HEK293 (cell line): ENCODE measurements at regions not wholly inside any gene's neighbourhood (a gene's known extent, or its start where the extent isn't known, plus 50 kb on each side); places are given as distances from the start of the nearest gene placed in this dataset.

Experiments
- CTCF ChIA-PET: fragments of 350-600 bp; formaldehyde crosslinking; extraction: SDS; loops from one replicate; lab custom pipeline; 2021; ENCODE audit warnings: antibody characterized with exemption; lab: Yijun Ruan, JAX
- POLR2A ChIA-PET: fragments of 300-600 bp; formaldehyde crosslinking; extraction: SDS; loops from one replicate; lab custom pipeline; 2020; ENCODE audit warnings: antibody characterized with exemption, inconsistent platforms; lab: Yijun Ruan, JAX
- H3K27ac ChIP-seq: fragments of 200-500 bp; sonication (Bioruptor generic); 2 replicates; pipeline ENCODE4 v1.5.1; 2014; ENCODE audit warnings: low read depth, low read length, control low read depth, inconsistent platforms; ENCODE audit errors: extremely low read depth
- H3K36me3 ChIP-seq, 2 experiments: fragments of 200-500 bp in 1 of 2; sonication (Bioruptor generic) in 1 of 2; 1 replicate in 1 of 2; 2 replicates in 1 of 2; pipeline ENCODE4 v1.5.1; 2014 to 2017; ENCODE audit warnings: inconsistent platforms in 2 of 2, low read length in 2 of 2; ENCODE audit not compliant: control insufficient read depth in 2 of 2, insufficient read depth in 1 of 2
- H3K4me1 ChIP-seq: fragments of 200-500 bp; sonication (Bioruptor generic); 2 replicates; pipeline ENCODE4 v1.5.1; 2014; ENCODE audit warnings: mild to moderate bottlenecking, low read length, inconsistent platforms; ENCODE audit not compliant: control insufficient read depth, insufficient read depth
- H3K4me3 ChIP-seq: 2 replicates; pipeline ENCODE4 v1.5.1; 2011; ENCODE audit warnings: low read depth, mild to moderate bottlenecking, control low read depth, low read length, moderate library complexity
- H3K9me3 ChIP-seq: fragments of 200-500 bp; sonication (Bioruptor generic); 2 replicates; pipeline ENCODE4 v1.5.1; 2014; ENCODE audit warnings: low read depth, low read length, inconsistent platforms; ENCODE audit not compliant: control insufficient read depth, insufficient read depth
- AEBP2 ChIP-seq: fragments of 450-650 bp; formaldehyde crosslinking; IDR thresholded peaks from 2 replicates; pipeline ENCODE4 v1.5.1; 2016; ENCODE audit warnings: missing biosample characterization, missing genetic modification characterization, borderline replicate concordance
- YY1 ChIP-seq: fragments of 450-650 bp; formaldehyde crosslinking; IDR thresholded peaks from 2 replicates; pipeline ENCODE4 v1.5.1; 2018; ENCODE audit warnings: missing biosample characterization, missing genetic modification characterization
- ZBTB17 ChIP-seq: fragments of 450-650 bp; formaldehyde crosslinking; IDR thresholded peaks from 2 replicates; pipeline ENCODE4 v1.5.1; 2016; ENCODE audit warnings: missing biosample characterization, missing genetic modification characterization
- ZBTB20 ChIP-seq: fragments of 450-650 bp; formaldehyde crosslinking; IDR thresholded peaks from 2 replicates; pipeline ENCODE4 v1.5.1; 2016; ENCODE audit warnings: missing biosample characterization, missing genetic modification characterization
- ZBTB6 ChIP-seq: fragments of 450-650 bp; formaldehyde crosslinking; IDR thresholded peaks from 2 replicates; pipeline ENCODE4 v1.5.1; 2017; ENCODE audit warnings: missing biosample characterization, missing genetic modification characterization
- ZFP69B ChIP-seq: fragments of 450-650 bp; formaldehyde crosslinking; IDR thresholded peaks from 2 replicates; pipeline ENCODE4 v1.5.1; 2016; ENCODE audit warnings: missing biosample characterization, missing genetic modification characterization
- ZNF121 ChIP-seq: fragments of 450-650 bp; formaldehyde crosslinking; IDR thresholded peaks from 2 replicates; pipeline ENCODE4 v1.5.1; 2016; ENCODE audit warnings: missing biosample characterization, missing genetic modification characterization
- ZNF138 ChIP-seq: fragments of 450-650 bp; formaldehyde crosslinking; IDR thresholded peaks from 2 replicates; pipeline ENCODE4 v1.5.1; 2016; ENCODE audit warnings: missing biosample characterization, missing genetic modification characterization, borderline replicate concordance
- ZNF24 ChIP-seq: fragments of 450-650 bp; formaldehyde crosslinking; IDR thresholded peaks from 2 replicates; pipeline ENCODE4 v1.5.1; 2016; ENCODE audit warnings: missing biosample characterization, missing genetic modification characterization
- ZNF280C ChIP-seq: fragments of 450-650 bp; formaldehyde crosslinking; IDR thresholded peaks from 2 replicates; pipeline ENCODE4 v1.5.1; 2016; ENCODE audit warnings: missing biosample characterization, missing genetic modification characterization
- ZNF341 ChIP-seq: fragments of 450-650 bp; formaldehyde crosslinking; IDR thresholded peaks from 2 replicates; pipeline ENCODE4; 2016; ENCODE audit warnings: low read depth, missing biosample characterization, missing genetic modification characterization
- ZNF398 ChIP-seq: fragments of 450-650 bp; formaldehyde crosslinking; IDR thresholded peaks from 2 replicates; pipeline ENCODE4 v1.5.1; 2017; ENCODE audit warnings: missing biosample characterization, missing genetic modification characterization
- ZNF501 ChIP-seq: fragments of 450-650 bp; formaldehyde crosslinking; IDR thresholded peaks from 2 replicates; pipeline ENCODE4 v1.5.1; 2016; ENCODE audit warnings: missing biosample characterization, missing genetic modification characterization
- ZNF530 ChIP-seq: fragments of 450-650 bp; formaldehyde crosslinking; IDR thresholded peaks from 2 replicates; pipeline ENCODE4 v1.5.1; 2016; ENCODE audit warnings: low read depth, missing biosample characterization, missing genetic modification characterization
- ZNF629 ChIP-seq: fragments of 450-650 bp; formaldehyde crosslinking; IDR thresholded peaks from 2 replicates; pipeline ENCODE4 v1.5.1; 2017; ENCODE audit warnings: missing biosample characterization, missing genetic modification characterization
- ZNF707 ChIP-seq: fragments of 450-650 bp; formaldehyde crosslinking; IDR thresholded peaks from 2 replicates; pipeline ENCODE4 v1.5.1; 2016; ENCODE audit warnings: missing biosample characterization, missing genetic modification characterization
- ZNF777 ChIP-seq: fragments of 450-650 bp; formaldehyde crosslinking; IDR thresholded peaks from 2 replicates; pipeline ENCODE4 v1.5.1; 2017; ENCODE audit warnings: missing biosample characterization, missing genetic modification characterization, borderline replicate concordance
- ZNF837 ChIP-seq: fragments of 450-650 bp; formaldehyde crosslinking; IDR thresholded peaks from 2 replicates; pipeline ENCODE4 v1.5.1; 2016; ENCODE audit warnings: missing biosample characterization, missing genetic modification characterization
- ZSCAN16 ChIP-seq: fragments of 450-650 bp; formaldehyde crosslinking; IDR thresholded peaks from 2 replicates; pipeline ENCODE4 v1.5.1; 2016; ENCODE audit warnings: missing biosample characterization, missing genetic modification characterization
- ZXDB ChIP-seq: fragments of 450-650 bp; formaldehyde crosslinking; IDR thresholded peaks from 2 replicates; pipeline ENCODE4 v1.5.1; 2016; ENCODE audit warnings: missing biosample characterization, missing genetic modification characterization

- H3K4me3 ChIP-seq = no peak overlapping the region
- no peaks in the 10 kb centered on the region for H3K36me3 ChIP-seq
- H3K9me3 ChIP-seq = no peaks in the 10 kb centered on the region
- H3K4me1 ChIP-seq = no peaks in the 10 kb centered on the region
- TF ChIP-seq ZNF501 (tag by site-specific recombination) (no peak), ZNF530 (tag by site-specific recombination) (no peak), ZNF777 (tag by site-specific recombination) (no peak), ZNF398 (tag by site-specific recombination) (no peak)
- no peak overlapping the region for H3K27ac ChIP-seq
- ChIA-PET CTCF (no interaction called here), POLR2A (no interaction called here)
These were observed 589.2 kb downstream of the METTL4 start for GRCh38 chr18:1982056-1982455.

- H3K4me3 ChIP-seq = no peak overlapping the region
- ChIA-PET POLR2A (no interaction called here), CTCF (interaction anchor here (0.6 kb wide), 1 partner anchor 123 kb away, joined by 3 read pairs; no protein-coding TSS in a partner anchor)
These were observed 587.4 kb downstream of the METTL4 start for GRCh38 chr18:1983746-1984515.

GRCh38 chr18:1993866-1994265 is 577.4 kb downstream of the METTL4 start:
- Histone ChIP-seq H3K4me1 (no peaks in the 10 kb centered on the region), H3K27ac (no peak overlapping the region), H3K9me3 (no peaks in the 10 kb centered on the region), H3K4me3 (no peak overlapping the region), H3K36me3 (no peaks in the 10 kb centered on the region)
- TF ChIP-seq ZNF341 (tag by site-specific recombination) (no peak), ZNF837 (tag by site-specific recombination) (no peak), ZSCAN16 (no peak), ZNF707 (tag by site-specific recombination) (no peak), ZBTB6 (tag by site-specific recombination) (no peak)
- ChIA-PET CTCF (no interaction called here), POLR2A (no interaction called here)

More at GRCh38 chr18:1983746-1984515, 587.4 kb downstream of the METTL4 start:
- H3K36me3 ChIP-seq = no peaks in the 10 kb centered on the region
- H3K4me1 ChIP-seq = no peaks in the 10 kb centered on the region
- H3K27ac ChIP-seq = no peak overlapping the region
- TF ChIP-seq YY1 (tag by site-specific recombination) (no peak), ZNF24 (tag by site-specific recombination) (no peak), ZFP69B (tag by site-specific recombination) (no peak), ZNF629 (tag by site-specific recombination) (no peak), ZNF138 (tag by site-specific recombination) (no peak), ZBTB20 (tag by site-specific recombination) (no peak)
- no peaks in the 10 kb centered on the region for H3K9me3 ChIP-seq

- no peak overlapping the region for H3K4me3 ChIP-seq
- CTCF ChIA-PET = interaction anchor here (0.5 to 0.6 kb wide), 2 partner anchors 27 to 552 kb away, joined by 3 to 5 read pairs; no protein-coding TSS in a partner anchor
- H3K36me3 ChIP-seq = no peaks in the 10 kb centered on the region
- no peaks in the 10 kb centered on the region for H3K4me1 ChIP-seq
- no peaks in the 10 kb centered on the region for H3K9me3 ChIP-seq
- POLR2A ChIA-PET = no interaction called here
- H3K27ac ChIP-seq = no peak overlapping the region
- no peak for TF ChIP-seq ZBTB17
- no peak for TF ChIP-seq AEBP2 (tag by site-specific recombination)
- no peak for TF ChIP-seq ZXDB (tag by site-specific recombination)
- TF ChIP-seq ZNF121 (tag by site-specific recombination) = no peak
- no peak for TF ChIP-seq ZNF280C (tag by site-specific recombination)
These were observed 576.8 kb downstream of the METTL4 start for GRCh38 chr18:1994471-1994870.
